OCI-LY3 (cell line): ENCODE measurements at regions not wholly inside any gene's neighbourhood (a gene's known extent, or its start where the extent isn't known, plus 50 kb on each side); places are given as distances from the start of the nearest gene placed in this dataset.

Experiments used
- H2AFZ ChIP-seq: fragments of 200-600, 300-600 bp; shearing (Covaris generic); 2 replicates; pipeline ENCODE4 v1.6.0; 2014; ENCODE audit warnings: antibody characterized with exemption, low read depth, low read length
- H3K27ac ChIP-seq: fragments of 200-600, 300-600 bp; sonication (generic); 2 replicates; pipeline ENCODE4 v1.5.1; 2014; ENCODE audit warnings: mild to moderate bottlenecking, low read length, moderate library complexity, mixed read lengths
- H3K27me3 ChIP-seq: fragments of 200-600, 300-600 bp; sonication (generic); 2 replicates; pipeline ENCODE4 v1.6.1; 2014; ENCODE audit warnings: low read depth, low read length, mixed read lengths
- H3K36me3 ChIP-seq: fragments of 200-600, 300-600 bp; sonication (generic); replicated peaks from 2 replicates; pipeline ENCODE3; 2014; ENCODE audit warnings: low read depth, low read length, mixed read lengths
- H3K4me1 ChIP-seq: fragments of 300-600, 200-600 bp; sonication (generic); 2 replicates; pipeline ENCODE4 v1.6.1; 2014; ENCODE audit warnings: low read length, mixed read lengths
- H3K4me2 ChIP-seq: fragments of 200-600, 300-600 bp; sonication (generic); 2 replicates; pipeline ENCODE4 v1.6.1; 2014; ENCODE audit warnings: low read length, mixed read lengths
- H3K4me3 ChIP-seq: fragments of 300-600, 200-600 bp; sonication (generic); 2 replicates; pipeline ENCODE4 v1.5.1; 2014; ENCODE audit warnings: antibody characterized with exemption, mild to moderate bottlenecking, low read length, moderate library complexity
- H3K79me2 ChIP-seq: fragments of 300-600, 200-600 bp; shearing (Covaris generic); 2 replicates; pipeline ENCODE4 v1.6.1; 2014; ENCODE audit warnings: mild to moderate bottlenecking, low read length, mixed read lengths
- H3K9ac ChIP-seq: fragments of 300-600, 200-600 bp; shearing (Covaris generic); 2 replicates; pipeline ENCODE4 v1.6.0; 2014; ENCODE audit warnings: mild to moderate bottlenecking, low read length, moderate library complexity
- H3K9me3 ChIP-seq: fragments of 200-600, 300-600 bp; shearing (Covaris generic); 2 replicates; pipeline ENCODE4 v1.6.1; 2014; ENCODE audit warnings: low read length, mixed read lengths; ENCODE audit not compliant: insufficient read depth
- H4K20me1 ChIP-seq: fragments of 200-600, 300-600 bp; sonication (generic); 2 replicates; pipeline ENCODE4 v1.6.1; 2016; ENCODE audit warnings: low read length, mixed read lengths; ENCODE audit not compliant: insufficient read depth
- EZH2phosphoT487 ChIP-seq: fragments of 200-600 bp; shearing (Covaris generic); IDR thresholded peaks from 2 replicates; pipeline ENCODE4 v1.6.1; 2018; ENCODE audit warnings: antibody characterized with exemption, mixed run types, low read depth
- TF ChIP-seq, protein P1 (sequence below): fragments of 200-600, 300-600 bp; sonication (generic); IDR thresholded peaks from 2 replicates; pipeline ENCODE4 v1.5.1; 2014; ENCODE audit warnings: antibody characterized with exemption, low read length, low read depth

DNA sequence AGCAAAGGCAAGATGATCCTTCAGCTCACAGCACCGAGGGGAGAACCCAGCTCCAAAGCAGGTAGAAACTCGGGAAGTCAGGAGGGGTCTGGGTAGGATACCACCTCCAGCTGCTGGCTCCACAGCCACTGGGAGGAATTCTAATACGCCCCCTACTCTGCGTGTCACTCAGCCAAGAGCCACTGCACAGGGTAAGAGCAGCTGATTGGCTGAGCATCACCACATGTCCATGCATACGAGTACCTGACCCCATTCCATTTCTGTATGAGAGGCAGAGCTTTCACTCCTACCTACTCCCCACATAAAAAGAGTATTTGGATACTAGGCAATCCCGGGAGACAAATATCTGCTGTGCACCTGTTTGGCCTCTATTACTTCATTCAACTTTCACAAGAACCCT is 121.4 kb downstream of the RRAGC start:
- Histone ChIP-seq H3K9ac (no peak overlapping the region), H3K9me3 (no peaks in the 10 kb centered on the region), H4K20me1 (no peaks in the 10 kb centered on the region), H3K27me3 (peaks cover 4% of the 10 kb centered on the region; the same call in 1 of the 2 replicates), H3K4me1 (no peaks in the 10 kb centered on the region), H2AFZ (no peak overlapping the region), H3K4me2 (no peak overlapping the region), H3K36me3 (no peaks in the 10 kb centered on the region), H3K4me3 (no peak overlapping the region), H3K79me2 (no peaks in the 10 kb centered on the region), H3K27ac (no peak overlapping the region)
- TF ChIP-seq EZH2phosphoT487, result no peak
- TF ChIP-seq, protein P1, sequence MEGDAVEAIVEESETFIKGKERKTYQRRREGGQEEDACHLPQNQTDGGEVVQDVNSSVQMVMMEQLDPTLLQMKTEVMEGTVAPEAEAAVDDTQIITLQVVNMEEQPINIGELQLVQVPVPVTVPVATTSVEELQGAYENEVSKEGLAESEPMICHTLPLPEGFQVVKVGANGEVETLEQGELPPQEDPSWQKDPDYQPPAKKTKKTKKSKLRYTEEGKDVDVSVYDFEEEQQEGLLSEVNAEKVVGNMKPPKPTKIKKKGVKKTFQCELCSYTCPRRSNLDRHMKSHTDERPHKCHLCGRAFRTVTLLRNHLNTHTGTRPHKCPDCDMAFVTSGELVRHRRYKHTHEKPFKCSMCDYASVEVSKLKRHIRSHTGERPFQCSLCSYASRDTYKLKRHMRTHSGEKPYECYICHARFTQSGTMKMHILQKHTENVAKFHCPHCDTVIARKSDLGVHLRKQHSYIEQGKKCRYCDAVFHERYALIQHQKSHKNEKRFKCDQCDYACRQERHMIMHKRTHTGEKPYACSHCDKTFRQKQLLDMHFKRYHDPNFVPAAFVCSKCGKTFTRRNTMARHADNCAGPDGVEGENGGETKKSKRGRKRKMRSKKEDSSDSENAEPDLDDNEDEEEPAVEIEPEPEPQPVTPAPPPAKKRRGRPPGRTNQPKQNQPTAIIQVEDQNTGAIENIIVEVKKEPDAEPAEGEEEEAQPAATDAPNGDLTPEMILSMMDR, result no peak

DNA sequence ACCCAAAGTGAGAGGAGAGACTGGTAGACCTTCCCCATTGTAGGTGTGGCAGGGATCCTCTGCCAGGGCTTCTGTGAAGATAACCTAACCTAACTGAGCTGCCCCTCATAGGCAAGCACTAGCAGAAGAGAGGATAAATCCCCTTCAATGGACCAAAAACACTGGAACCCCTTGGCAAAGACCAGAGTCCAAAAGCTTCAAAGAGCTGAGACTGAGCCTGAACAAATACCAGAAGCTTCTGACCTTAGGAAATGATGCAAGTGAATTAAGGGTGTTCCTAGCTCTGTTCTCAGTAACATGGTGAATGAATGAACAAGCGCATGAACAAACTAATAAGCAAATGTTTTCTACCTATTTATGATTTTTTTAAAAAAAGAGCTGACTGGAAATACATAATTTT is 123.2 kb downstream of the RRAGC start:
- Histone ChIP-seq H3K27me3 (peaks cover 9% of the 10 kb centered on the region; the same call in 1 of the 2 replicates), H3K79me2 (no peaks in the 10 kb centered on the region), H2AFZ (no peak overlapping the region), H3K4me1 (no peaks in the 10 kb centered on the region), H3K4me3 (no peak overlapping the region), H3K36me3 (no peaks in the 10 kb centered on the region), H4K20me1 (no peaks in the 10 kb centered on the region), H3K9ac (no peak overlapping the region), H3K4me2 (no peak overlapping the region), H3K9me3 (no peaks in the 10 kb centered on the region), H3K27ac (no peak overlapping the region)
- no peak for TF ChIP-seq EZH2phosphoT487
- TF ChIP-seq, protein P1, result no peak

DNA sequence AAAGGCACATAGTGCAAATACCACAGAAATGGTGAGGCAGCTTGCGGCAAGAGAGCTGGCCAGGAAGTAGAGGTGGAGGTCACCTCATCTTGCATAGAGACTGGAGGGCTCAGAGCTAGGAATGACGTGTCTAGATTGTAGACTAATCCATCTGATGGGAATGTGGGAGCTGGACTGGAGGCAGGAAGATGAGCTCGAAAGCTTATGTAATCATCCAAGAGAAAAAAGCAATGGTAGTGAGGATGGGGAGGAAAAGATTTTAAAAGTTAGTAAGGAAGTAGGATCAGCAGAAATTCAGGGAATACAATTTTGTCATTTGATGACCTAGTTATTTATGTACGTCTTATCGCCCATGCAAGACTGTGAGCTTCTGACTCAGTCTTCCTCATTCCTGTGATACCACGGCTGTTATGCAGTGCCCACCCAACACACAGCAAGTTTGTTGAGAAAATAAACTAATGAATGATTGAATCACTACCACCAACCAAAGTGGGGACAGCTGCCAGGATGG is 123.9 kb downstream of the RRAGC start:
- Histone ChIP-seq H3K9me3 (no peaks in the 10 kb centered on the region), H3K27ac (no peak overlapping the region), H2AFZ (no peak overlapping the region), H3K4me2 (no peak overlapping the region), H3K27me3 (peaks cover 11% of the 10 kb centered on the region; the same call in 1 of the 2 replicates), H3K36me3 (no peaks in the 10 kb centered on the region), H3K9ac (no peak overlapping the region), H3K79me2 (no peaks in the 10 kb centered on the region), H3K4me3 (no peak overlapping the region), H3K4me1 (no peaks in the 10 kb centered on the region), H4K20me1 (no peaks in the 10 kb centered on the region)
- TF ChIP-seq EZH2phosphoT487, result no peak
- TF ChIP-seq, protein P1, result no peak

DNA sequence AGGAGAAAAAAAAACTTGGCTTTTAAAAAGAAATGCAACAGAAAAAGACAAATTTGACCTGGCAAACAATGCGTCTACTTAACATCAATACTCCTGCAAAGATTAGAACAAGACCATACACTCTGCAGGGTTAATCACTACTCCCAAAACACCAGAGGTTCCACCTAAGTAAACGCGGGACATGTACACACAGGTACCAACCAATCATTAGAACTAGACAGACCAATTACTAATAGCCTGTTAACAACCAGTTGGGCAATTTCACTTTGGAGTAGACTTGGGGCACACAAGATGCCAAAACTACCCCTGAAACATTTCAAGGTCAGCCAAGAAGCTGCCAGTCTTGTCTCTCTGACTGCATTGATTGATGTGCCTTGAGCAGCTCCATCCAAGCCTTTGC is 125.8 kb downstream of the RRAGC start:
- no peak overlapping the region for H3K4me2 ChIP-seq
- no peak overlapping the region for H3K4me3 ChIP-seq
- H3K4me1 ChIP-seq, result no peaks in the 10 kb centered on the region
- peaks cover 11% of the 10 kb centered on the region; the same call in 1 of the 2 replicates for H3K27me3 ChIP-seq
- H3K9me3 ChIP-seq, result no peaks in the 10 kb centered on the region
- H3K79me2 ChIP-seq, result no peaks in the 10 kb centered on the region
- H3K9ac ChIP-seq, result no peak overlapping the region
- TF ChIP-seq, protein P1, result no peak
- TF ChIP-seq EZH2phosphoT487, result no peak
- no peaks in the 10 kb centered on the region for H3K36me3 ChIP-seq
- H3K27ac ChIP-seq, result no peak overlapping the region
- H4K20me1 ChIP-seq, result no peaks in the 10 kb centered on the region
- H2AFZ ChIP-seq, result no peak overlapping the region
